Parathyroid adenoma (tissue), 2 donors: ENCODE measurements at regions not wholly inside any gene's neighbourhood (a gene's known extent, or its start where the extent isn't known, plus 50 kb on each side); places are given as distances from the start of the nearest gene placed in this dataset.

ENCODE experiments used
- H2AFZ ChIP-seq: fragments of 300-600 bp; sonication (generic); one replicate; pipeline ENCODE4 v1.7.0; 2017; ENCODE audit warnings: antibody characterized with exemption, mild to moderate bottlenecking
- H3K27ac ChIP-seq: fragments of 300-600 bp; sonication (generic); one replicate; pipeline ENCODE4 v1.7.0; 2017
- H3K27me3 ChIP-seq: fragments of 300-600 bp; sonication (generic); one replicate; pipeline ENCODE4 v1.7.0; 2017; ENCODE audit warnings: low read length; ENCODE audit not compliant: control insufficient read depth, insufficient read depth
- H3K36me3 ChIP-seq: fragments of 300-600 bp; sonication (generic); one replicate; pipeline ENCODE4 v1.7.0; 2017; ENCODE audit warnings: low read length; ENCODE audit not compliant: control insufficient read depth, insufficient read depth
- H3K4me1 ChIP-seq: fragments of 300-600 bp; sonication (generic); one replicate; pipeline ENCODE4 v1.7.0; 2017; ENCODE audit warnings: control low read depth
- H3K4me2 ChIP-seq: fragments of 300-600 bp; sonication (generic); one replicate; pipeline ENCODE4 v1.7.0; 2017; ENCODE audit warnings: low read length
- H3K4me3 ChIP-seq: fragments of 300-600 bp; sonication (generic); one replicate; pipeline ENCODE4 v1.7.0; 2017; ENCODE audit warnings: low read depth, low read length
- H3K79me2 ChIP-seq: fragments of 300-600 bp; sonication (generic); one replicate; pipeline ENCODE4 v1.7.0; 2017; ENCODE audit warnings: control low read depth
- H3K9ac ChIP-seq: fragments of 300-600 bp; sonication (generic); one replicate; pipeline ENCODE4 v1.7.0; 2017; ENCODE audit warnings: mild to moderate bottlenecking
- H3K9me3 ChIP-seq: fragments of 300-600 bp; sonication (generic); one replicate; pipeline ENCODE4 v1.7.0; 2017; ENCODE audit warnings: low read length; ENCODE audit not compliant: control insufficient read depth
- TF ChIP-seq, protein P1 (sequence below): fragments of 300-600 bp; sonication (generic); IDR thresholded peaks from one replicate; pipeline ENCODE4 v1.7.0; 2017; ENCODE audit warnings: antibody characterized with exemption, mild to moderate bottlenecking
- donor health status: primary hyperparathyroidism.

DNA sequence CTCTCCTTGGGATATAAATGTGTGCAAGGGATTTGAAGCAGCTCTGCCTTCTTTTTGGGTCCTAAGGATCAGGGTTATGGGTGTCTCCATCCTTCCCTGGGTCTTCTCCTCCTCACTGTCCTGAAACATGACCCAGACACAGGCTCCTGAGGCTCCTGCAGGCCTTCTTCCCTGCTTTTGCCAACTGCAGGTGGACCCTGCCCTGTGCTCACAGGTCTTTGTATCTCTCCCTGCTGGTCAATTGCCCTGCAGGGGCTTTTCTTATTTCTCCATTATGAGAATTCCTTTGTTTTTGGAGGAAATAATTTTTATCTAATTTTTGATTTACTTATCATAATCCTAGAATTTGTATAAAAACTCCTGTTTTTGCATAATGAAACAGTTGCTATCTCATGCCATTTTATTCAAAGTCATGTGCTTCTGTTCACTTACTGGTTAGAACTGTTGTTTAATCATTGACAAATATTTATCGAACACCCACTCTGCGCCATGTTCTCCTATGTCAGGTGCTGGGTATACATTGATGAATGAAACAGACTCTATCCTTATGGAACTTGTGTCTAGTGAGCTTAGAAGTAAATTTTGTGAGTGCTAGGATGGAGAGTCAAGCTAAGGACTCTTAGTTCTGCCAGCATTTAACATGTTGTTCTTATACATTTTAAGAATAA, 89.7 kb upstream of the TOP3B start:
- no peak overlapping the region for H3K4me3 ChIP-seq
- H3K9me3 ChIP-seq = no peaks in the 10 kb centered on the region
- H3K36me3 ChIP-seq = no peaks in the 10 kb centered on the region
- H3K27ac ChIP-seq = no peak overlapping the region
- H3K9ac ChIP-seq = no peak overlapping the region
- H3K4me2 ChIP-seq = no peak overlapping the region
- H3K4me1 ChIP-seq = peaks cover 29% of the 10 kb centered on the region
- no peak overlapping the region for H2AFZ ChIP-seq
- H3K27me3 ChIP-seq = no peaks in the 10 kb centered on the region
- no peaks in the 10 kb centered on the region for H3K79me2 ChIP-seq
- TF ChIP-seq, protein P1, sequence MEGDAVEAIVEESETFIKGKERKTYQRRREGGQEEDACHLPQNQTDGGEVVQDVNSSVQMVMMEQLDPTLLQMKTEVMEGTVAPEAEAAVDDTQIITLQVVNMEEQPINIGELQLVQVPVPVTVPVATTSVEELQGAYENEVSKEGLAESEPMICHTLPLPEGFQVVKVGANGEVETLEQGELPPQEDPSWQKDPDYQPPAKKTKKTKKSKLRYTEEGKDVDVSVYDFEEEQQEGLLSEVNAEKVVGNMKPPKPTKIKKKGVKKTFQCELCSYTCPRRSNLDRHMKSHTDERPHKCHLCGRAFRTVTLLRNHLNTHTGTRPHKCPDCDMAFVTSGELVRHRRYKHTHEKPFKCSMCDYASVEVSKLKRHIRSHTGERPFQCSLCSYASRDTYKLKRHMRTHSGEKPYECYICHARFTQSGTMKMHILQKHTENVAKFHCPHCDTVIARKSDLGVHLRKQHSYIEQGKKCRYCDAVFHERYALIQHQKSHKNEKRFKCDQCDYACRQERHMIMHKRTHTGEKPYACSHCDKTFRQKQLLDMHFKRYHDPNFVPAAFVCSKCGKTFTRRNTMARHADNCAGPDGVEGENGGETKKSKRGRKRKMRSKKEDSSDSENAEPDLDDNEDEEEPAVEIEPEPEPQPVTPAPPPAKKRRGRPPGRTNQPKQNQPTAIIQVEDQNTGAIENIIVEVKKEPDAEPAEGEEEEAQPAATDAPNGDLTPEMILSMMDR = no peak

GRCh38 chr22:22071455-22071854, 88.9 kb upstream of the TOP3B start:
- Histone ChIP-seq H3K27me3 (no peaks in the 10 kb centered on the region), H3K27ac (no peak overlapping the region), H2AFZ (no peak overlapping the region), H3K4me1 (peaks cover 29% of the 10 kb centered on the region), H3K36me3 (no peaks in the 10 kb centered on the region), H3K4me2 (no peak overlapping the region), H3K9ac (no peak overlapping the region), H3K9me3 (no peaks in the 10 kb centered on the region), H3K79me2 (no peaks in the 10 kb centered on the region), H3K4me3 (no peak overlapping the region)
- TF ChIP-seq, protein P1 = no peak

DNA sequence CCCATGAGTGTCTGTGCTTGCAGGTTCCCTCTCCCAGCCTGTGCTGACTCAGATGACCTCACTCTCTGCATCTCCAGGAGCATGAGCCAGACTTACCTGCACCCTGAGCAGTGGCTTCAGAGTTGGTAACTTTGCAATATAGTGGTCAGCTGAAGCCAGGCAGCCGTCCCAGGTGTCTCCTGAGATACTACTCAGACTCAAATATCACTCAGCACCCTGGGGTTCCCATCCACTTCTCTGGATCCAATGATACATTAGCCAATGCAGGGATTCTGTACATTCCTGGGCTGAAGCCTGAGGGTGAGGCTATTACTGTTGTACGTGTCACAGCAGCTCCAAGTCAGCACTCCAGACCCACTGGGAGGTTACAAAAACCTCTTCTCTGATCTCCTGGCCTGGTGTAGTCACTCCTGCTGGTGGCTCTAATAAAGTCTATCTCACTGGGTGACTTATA, 87.8 kb upstream of the TOP3B start:
- no peaks in the 10 kb centered on the region for H3K9me3 ChIP-seq
- no peak overlapping the region for H3K9ac ChIP-seq
- H3K36me3 ChIP-seq = no peaks in the 10 kb centered on the region
- H3K27me3 ChIP-seq = no peaks in the 10 kb centered on the region
- H3K4me1 ChIP-seq = peaks cover 21% of the 10 kb centered on the region
- TF ChIP-seq, protein P1 = no peak
- no peak overlapping the region for H3K4me3 ChIP-seq
- no peaks in the 10 kb centered on the region for H3K79me2 ChIP-seq
- H3K4me2 ChIP-seq = no peak overlapping the region
- H2AFZ ChIP-seq = peak overlapping the region; percentile 66
- H3K27ac ChIP-seq = peak overlapping the region; percentile 59

GRCh38 chr22:22069450-22070370, 87.1 kb upstream of the TOP3B start:
- peaks cover 16% of the 10 kb centered on the region for H3K4me1 ChIP-seq
- no peaks in the 10 kb centered on the region for H3K79me2 ChIP-seq
- no peaks in the 10 kb centered on the region for H3K36me3 ChIP-seq
- H3K27me3 ChIP-seq = no peaks in the 10 kb centered on the region
- no peak overlapping the region for H3K9ac ChIP-seq
- TF ChIP-seq, protein P1 = no peak
- no peaks in the 10 kb centered on the region for H3K9me3 ChIP-seq
- H3K4me2 ChIP-seq = no peak overlapping the region
- H3K27ac ChIP-seq = peak overlapping the region; percentile 59
- H2AFZ ChIP-seq = peak overlapping the region; percentile 66
- no peak overlapping the region for H3K4me3 ChIP-seq
